MM.1S (cell line): ENCODE measurements at regions not wholly inside any gene's neighbourhood (a gene's known extent, or its start where the extent isn't known, plus 50 kb on each side); places are given as distances from the start of the nearest gene placed in this dataset.

Experiments
- EZH2 ChIP-seq: fragments of 300-600 bp; sonication (generic); optimal IDR thresholded peaks from 2 replicates; pipeline ENCODE3; 2017; ENCODE audit warnings: low read depth, mild to moderate bottlenecking, antibody characterized with exemption, low read length, mixed read lengths
- EZH2phosphoT487 ChIP-seq: fragments of 300-600 bp; sonication (generic); IDR thresholded peaks from 2 replicates; pipeline ENCODE4 v1.6.1; 2018; ENCODE audit warnings: antibody characterized with exemption, low read length
- TF ChIP-seq, protein P1 (sequence below): fragments of 300-600 bp; sonication (generic); IDR thresholded peaks from 2 replicates; pipeline ENCODE4 v1.5.1; 2016; ENCODE audit warnings: antibody characterized with exemption, low read length, mixed read lengths

DNA sequence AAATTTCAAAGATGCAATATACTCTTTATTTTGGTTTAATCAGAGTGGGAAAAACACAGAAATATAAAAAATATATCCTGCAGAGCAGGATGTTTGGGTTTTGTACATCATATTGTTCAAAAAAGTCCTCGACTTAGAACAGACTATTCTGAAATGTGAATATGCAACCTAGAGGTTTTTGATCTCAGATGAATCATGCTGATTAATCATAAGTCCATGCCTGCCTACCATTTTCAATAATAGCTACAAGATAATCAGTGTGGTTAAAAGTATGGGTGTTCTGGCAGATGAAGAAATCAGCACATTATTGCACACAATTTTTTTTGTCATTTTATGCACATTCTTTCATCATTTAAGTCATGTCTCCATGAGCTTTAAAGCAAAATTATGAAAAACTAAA lies 1261.0 kb upstream of the NXPH2 start:
- TF ChIP-seq EZH2 (no peak), EZH2phosphoT487 (no peak)
- TF ChIP-seq, protein P1, sequence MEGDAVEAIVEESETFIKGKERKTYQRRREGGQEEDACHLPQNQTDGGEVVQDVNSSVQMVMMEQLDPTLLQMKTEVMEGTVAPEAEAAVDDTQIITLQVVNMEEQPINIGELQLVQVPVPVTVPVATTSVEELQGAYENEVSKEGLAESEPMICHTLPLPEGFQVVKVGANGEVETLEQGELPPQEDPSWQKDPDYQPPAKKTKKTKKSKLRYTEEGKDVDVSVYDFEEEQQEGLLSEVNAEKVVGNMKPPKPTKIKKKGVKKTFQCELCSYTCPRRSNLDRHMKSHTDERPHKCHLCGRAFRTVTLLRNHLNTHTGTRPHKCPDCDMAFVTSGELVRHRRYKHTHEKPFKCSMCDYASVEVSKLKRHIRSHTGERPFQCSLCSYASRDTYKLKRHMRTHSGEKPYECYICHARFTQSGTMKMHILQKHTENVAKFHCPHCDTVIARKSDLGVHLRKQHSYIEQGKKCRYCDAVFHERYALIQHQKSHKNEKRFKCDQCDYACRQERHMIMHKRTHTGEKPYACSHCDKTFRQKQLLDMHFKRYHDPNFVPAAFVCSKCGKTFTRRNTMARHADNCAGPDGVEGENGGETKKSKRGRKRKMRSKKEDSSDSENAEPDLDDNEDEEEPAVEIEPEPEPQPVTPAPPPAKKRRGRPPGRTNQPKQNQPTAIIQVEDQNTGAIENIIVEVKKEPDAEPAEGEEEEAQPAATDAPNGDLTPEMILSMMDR = no peak
